Neural progenitor cell (in vitro differentiated cells): ENCODE measurements at regions not wholly inside any gene's neighbourhood (a gene's known extent, or its start where the extent isn't known, plus 50 kb on each side); places are given as distances from the start of the nearest gene placed in this dataset.

Source experiments
- DNase-seq: peaks from one replicate; pipeline ENCODE4 v3.0.0-alpha.2; 2016; ENCODE audit warnings: low spot score
- H2AFZ ChIP-seq: fragments of 200-600 bp; sonication (generic); replicated peaks from 2 replicates; pipeline ENCODE4 v1.6.1; 2016; ENCODE audit warnings: antibody characterized with exemption
- H3F3A ChIP-seq: fragments of 200-600 bp; sonication (generic); 2 replicates; pipeline ENCODE4 v1.6.1; 2016; ENCODE audit warnings: antibody characterized with exemption, low read depth
- H3K27ac ChIP-seq: fragments of 200-600 bp; sonication (generic); 2 replicates; pipeline ENCODE4 v1.5.1; 2016; ENCODE audit warnings: mild to moderate bottlenecking
- H3K27me3 ChIP-seq: fragments of 200-600 bp; sonication (generic); 2 replicates; pipeline ENCODE4 v1.6.1; 2016; ENCODE audit warnings: mild to moderate bottlenecking, moderate library complexity
- H3K36me3 ChIP-seq: fragments of 200-600 bp; sonication (generic); 2 replicates; pipeline ENCODE4 v1.5.1; 2016
- H3K4me1 ChIP-seq: fragments of 200-600 bp; sonication (generic); 2 replicates; pipeline ENCODE4 v1.6.1; 2016; ENCODE audit warnings: mixed run types
- H3K4me2 ChIP-seq: fragments of 200-600 bp; sonication (generic); 2 replicates; pipeline ENCODE4 v1.6.1; 2016
- H3K4me3 ChIP-seq: fragments of 200-600 bp; sonication (generic); 2 replicates; pipeline ENCODE4 v1.5.1; 2016
- H3K79me2 ChIP-seq: fragments of 200-600 bp; sonication (generic); 2 replicates; pipeline ENCODE4 v1.6.1; 2016; ENCODE audit warnings: low read depth
- H3K9ac ChIP-seq: fragments of 200-600 bp; sonication (generic); 2 replicates; pipeline ENCODE4 v1.6.1; 2016
- H3K9me3 ChIP-seq: fragments of 200-600 bp; sonication (generic); 2 replicates; pipeline ENCODE4 v1.5.1; 2016; ENCODE audit warnings: low read depth
- H4K20me1 ChIP-seq: fragments of 200-600 bp; sonication (generic); 2 replicates; pipeline ENCODE4 v1.6.1; 2016; ENCODE audit warnings: low read depth
- H3K27ac Mint-ChIP-seq: 3 replicates; pipeline ENCODE4 v1.8.0; 2021; ENCODE audit warnings: mixed read lengths
- H3K27me3 Mint-ChIP-seq: 2 replicates; pipeline ENCODE4 v1.8.0; 2022; ENCODE audit warnings: low read depth, mild to moderate bottlenecking, inconsistent platforms, moderate library complexity, mixed read lengths; ENCODE audit not compliant: insufficient read depth
- H3K36me3 Mint-ChIP-seq: 3 replicates; pipeline ENCODE4 v1.8.0; 2021; ENCODE audit warnings: mixed read lengths
- H3K4me1 Mint-ChIP-seq: 3 replicates; pipeline ENCODE4 v1.8.0; 2021; ENCODE audit warnings: mixed read lengths
- H3K4me3 Mint-ChIP-seq: 3 replicates; pipeline ENCODE4 v1.8.0; 2021; ENCODE audit warnings: mild to moderate bottlenecking, moderate library complexity, mixed read lengths
- H3K9me3 Mint-ChIP-seq: 3 replicates; pipeline ENCODE4 v1.8.0; 2020; ENCODE audit warnings: mixed read lengths
- CTCF ChIP-seq: fragments of 200-600 bp; sonication (generic); IDR thresholded peaks from 2 replicates; pipeline ENCODE4 v1.5.1; 2017; ENCODE audit warnings: antibody characterized with exemption, mild to moderate bottlenecking
- EZH2 ChIP-seq: fragments of 200-600 bp; sonication (generic); IDR thresholded peaks from 2 replicates; pipeline ENCODE4 v1.6.1; 2017; ENCODE audit warnings: antibody characterized with exemption, mild to moderate bottlenecking, moderate library complexity
- EZH2phosphoT487 ChIP-seq: fragments of 200-600 bp; sonication (generic); IDR thresholded peaks from 2 replicates; pipeline ENCODE4 v1.6.1; 2017; ENCODE audit warnings: antibody characterized with exemption

GRCh38 chr22:47474464-47474863 lies 712.0 kb downstream of the TBC1D22A start:
- Mint-ChIP-seq H3K9me3 (no peaks in the 10 kb centered on the region), H3K36me3 (no peaks in the 10 kb centered on the region), H3K4me3 (no peak overlapping the region), H3K27ac (no peak overlapping the region), H3K27me3 (peaks cover 2% of the 10 kb centered on the region), H3K4me1 (no peaks in the 10 kb centered on the region)
- Histone ChIP-seq H3K9me3 (peaks cover 11% of the 10 kb centered on the region), H2AFZ (no peak overlapping the region), H3K9ac (no peak overlapping the region), H3K36me3 (no peaks in the 10 kb centered on the region), H3K4me3 (no peak overlapping the region), H4K20me1 (no peaks in the 10 kb centered on the region), H3F3A (no peaks in the 10 kb centered on the region), H3K27ac (no peak overlapping the region), H3K4me1 (no peaks in the 10 kb centered on the region), H3K27me3 (no peaks in the 10 kb centered on the region), H3K4me2 (no peak overlapping the region), H3K79me2 (no peaks in the 10 kb centered on the region)
- DNase-seq: no peak
- TF ChIP-seq EZH2phosphoT487 (no peak), CTCF (no peak), EZH2 (no peak)

GRCh38 chr22:47472636-47473035 lies 710.2 kb downstream of the TBC1D22A start:
- Histone ChIP-seq H3K27me3 (no peaks in the 10 kb centered on the region), H3K79me2 (no peaks in the 10 kb centered on the region), H3K4me1 (no peaks in the 10 kb centered on the region), H2AFZ (no peak overlapping the region), H3F3A (no peaks in the 10 kb centered on the region), H3K9ac (no peak overlapping the region), H3K36me3 (no peaks in the 10 kb centered on the region), H4K20me1 (no peaks in the 10 kb centered on the region), H3K4me3 (no peak overlapping the region), H3K9me3 (peaks cover 3% of the 10 kb centered on the region), H3K4me2 (no peak overlapping the region), H3K27ac (no peak overlapping the region)
- TF ChIP-seq EZH2phosphoT487: no peak
- no peak for TF ChIP-seq EZH2
- TF ChIP-seq CTCF: no peak
- no peaks in the 10 kb centered on the region for H3K36me3 Mint-ChIP-seq
- H3K27ac Mint-ChIP-seq: no peak overlapping the region
- peaks cover 2% of the 10 kb centered on the region for H3K27me3 Mint-ChIP-seq
- H3K4me3 Mint-ChIP-seq: no peak overlapping the region
- H3K9me3 Mint-ChIP-seq: peaks cover 1% of the 10 kb centered on the region
- DNase-seq: no peak
- H3K4me1 Mint-ChIP-seq: no peaks in the 10 kb centered on the region

GRCh38 chr22:47471406-47471805 lies 709.0 kb downstream of the TBC1D22A start:
- Histone ChIP-seq H3K27me3 (no peaks in the 10 kb centered on the region), H3K4me2 (no peak overlapping the region), H3K36me3 (no peaks in the 10 kb centered on the region), H4K20me1 (no peaks in the 10 kb centered on the region), H2AFZ (no peak overlapping the region), H3F3A (no peaks in the 10 kb centered on the region), H3K79me2 (no peaks in the 10 kb centered on the region), H3K27ac (no peak overlapping the region), H3K4me3 (no peak overlapping the region), H3K4me1 (no peaks in the 10 kb centered on the region), H3K9me3 (peaks cover 3% of the 10 kb centered on the region), H3K9ac (no peak overlapping the region)
- TF ChIP-seq EZH2phosphoT487 (no peak), EZH2 (no peak), CTCF (no peak)
- Mint-ChIP-seq H3K36me3 (no peaks in the 10 kb centered on the region), H3K27ac (no peak overlapping the region), H3K27me3 (no peaks in the 10 kb centered on the region), H3K9me3 (peaks cover 9% of the 10 kb centered on the region), H3K4me3 (no peak overlapping the region), H3K4me1 (no peaks in the 10 kb centered on the region)
- no peak for DNase-seq
